ENCODE measurements at regions not wholly inside any gene's neighbourhood (a gene's known extent, or its start where the extent isn't known, plus 50 kb on each side); places are given as distances from the start of the nearest gene placed in this dataset.

GRCh38 chr17:79543531-79543930 lies 67.3 kb downstream of the RBFOX3 start:
- TF ChIP-seq CTCF (IDR thresholded peaks at IDR 0.05): no peak
- no peak overlapping the region for H3K27ac ChIP-seq
- H3K27me3 ChIP-seq (replicated peaks; ENCODE audit: insufficient read depth): no peaks in the 10 kb centered on the region
- no peak for ATAC-seq (ENCODE audit: insufficient number of reproducible peaks, low FRiP score, low read depth)
- peak overlapping the region; percentile 35 for H3K4me3 ChIP-seq
- H3K36me3 ChIP-seq: no peaks in the 10 kb centered on the region
- H3K9me3 ChIP-seq: no peaks in the 10 kb centered on the region
- no peak for DNase-seq (ENCODE audit: low spot score)
- peaks cover 0 to 6% of the 10 kb centered on the region in 2 donors for H3K4me1 ChIP-seq (ENCODE audit: control insufficient read depth in 1 of 2, low read depth in 2 of 2)

GRCh38 chr17:79542718-79543117 lies 68.1 kb downstream of the RBFOX3 start:
- no peak for TF ChIP-seq CTCF (IDR thresholded peaks at IDR 0.05)
- H3K27me3 ChIP-seq (replicated peaks; ENCODE audit: insufficient read depth): no peaks in the 10 kb centered on the region
- no peak for DNase-seq (ENCODE audit: low spot score)
- no peak overlapping the region for H3K27ac ChIP-seq
- H3K4me1 ChIP-seq (ENCODE audit: control insufficient read depth in 1 of 2, low read depth in 2 of 2): peaks cover 0 to 6% of the 10 kb centered on the region in 2 donors
- no peak for ATAC-seq (ENCODE audit: insufficient number of reproducible peaks, low FRiP score, low read depth)
- H3K9me3 ChIP-seq: no peaks in the 10 kb centered on the region
- no peaks in the 10 kb centered on the region for H3K36me3 ChIP-seq
- H3K4me3 ChIP-seq: no peak overlapping the region

- DNase-seq (ENCODE audit: low spot score): no peak
Measured at GRCh38 chr17:79541056-79541850, 69.6 kb downstream of the RBFOX3 start.

GRCh38 chr17:79539944-79540705 lies 70.7 kb downstream of the RBFOX3 start:
- H3K36me3 ChIP-seq: no peaks in the 10 kb centered on the region
- DNase-seq (ENCODE audit: low spot score) (no peak), ATAC-seq (ENCODE audit: insufficient number of reproducible peaks, low FRiP score, low read depth) (no peak)
- no peaks in the 10 kb centered on the region for H3K9me3 ChIP-seq
- no peak for TF ChIP-seq CTCF (IDR thresholded peaks at IDR 0.05)
- peaks cover 0 to 6% of the 10 kb centered on the region in 2 donors for H3K4me1 ChIP-seq (ENCODE audit: control insufficient read depth in 1 of 2, low read depth in 2 of 2)
- no peak overlapping the region for H3K4me3 ChIP-seq
- H3K27ac ChIP-seq: no peak overlapping the region
- no peaks in the 10 kb centered on the region for H3K27me3 ChIP-seq (replicated peaks; ENCODE audit: insufficient read depth)

More at GRCh38 chr17:79541056-79541850, 69.6 kb downstream of the RBFOX3 start:
- Histone ChIP-seq H3K27me3 (replicated peaks; ENCODE audit: insufficient read depth) (no peaks in the 10 kb centered on the region), H3K27ac (no peak overlapping the region), H3K9me3 (no peaks in the 10 kb centered on the region), H3K36me3 (no peaks in the 10 kb centered on the region), H3K4me1 (ENCODE audit: control insufficient read depth in 1 of 2, low read depth in 2 of 2) (peaks cover 0 to 6% of the 10 kb centered on the region in 2 donors), H3K4me3 (no peak overlapping the region)
- TF ChIP-seq CTCF (IDR thresholded peaks at IDR 0.05): no peak
- no peak for ATAC-seq (ENCODE audit: insufficient number of reproducible peaks, low FRiP score, low read depth)

GRCh38 chr17:79538291-79538690 lies 72.6 kb downstream of the RBFOX3 start:
- Histone ChIP-seq H3K4me3 (no peak overlapping the region), H3K4me1 (ENCODE audit: control insufficient read depth in 1 of 2, low read depth in 2 of 2) (peaks cover 0 to 3% of the 10 kb centered on the region in 2 donors), H3K27ac (no peak overlapping the region), H3K27me3 (replicated peaks; ENCODE audit: insufficient read depth) (no peaks in the 10 kb centered on the region), H3K36me3 (no peaks in the 10 kb centered on the region), H3K9me3 (no peaks in the 10 kb centered on the region)
- no peak for DNase-seq (ENCODE audit: low spot score)
- TF ChIP-seq CTCF (IDR thresholded peaks at IDR 0.05): no peak
- ATAC-seq (ENCODE audit: insufficient number of reproducible peaks, low FRiP score, low read depth): no peak

Measured in thoracic aorta (tissue), 2 donors.